Epithelial cell of esophagus (primary cell): ENCODE measurements at regions not wholly inside any gene's neighbourhood (a gene's known extent, or its start where the extent isn't known, plus 50 kb on each side); places are given as distances from the start of the nearest gene placed in this dataset.
"Not testable (repeated sequence)": the region's sequence is repeated elsewhere in the genome, so short reads cannot be mapped to it uniquely, and the experiment has no call there.

ENCODE experiments used
- DNase-seq: peaks from one replicate; pipeline ENCODE4 v3.0.0; 2010; ENCODE audit warnings: low read depth
- H3K4me3 ChIP-seq: 2 replicates; pipeline ENCODE4 v1.5.1; 2011; ENCODE audit warnings: mild to moderate bottlenecking, low read length, control low read depth
- TF ChIP-seq, protein P1 (sequence below): IDR thresholded peaks from 2 replicates; pipeline ENCODE4 v1.5.1; 2011; ENCODE audit warnings: low read depth, mild to moderate bottlenecking, low read length, control low read depth, inconsistent platforms; ENCODE audit not compliant: insufficient read depth; ENCODE audit errors: missing control alignments

DNA sequence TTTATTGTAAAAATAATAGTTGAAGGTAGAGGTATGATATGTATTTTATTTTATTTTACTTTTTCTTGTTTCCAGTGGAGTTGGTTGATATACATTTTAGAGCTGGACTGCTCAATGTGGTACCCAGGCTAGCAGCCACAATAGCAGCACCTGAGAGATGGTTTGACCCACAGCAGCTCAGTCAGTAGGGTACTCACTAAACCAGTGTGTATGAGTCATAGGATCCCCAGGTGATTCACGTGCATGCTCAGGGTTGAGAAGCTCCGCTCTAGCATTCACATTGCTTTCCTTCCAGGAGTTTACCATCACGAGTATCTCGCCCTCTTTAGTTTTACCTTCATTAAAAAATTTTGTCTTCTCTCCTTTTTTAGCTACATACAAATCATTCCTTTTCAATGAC, 96.0 kb upstream of the PAXBP1 start:
- TF ChIP-seq, protein P1, sequence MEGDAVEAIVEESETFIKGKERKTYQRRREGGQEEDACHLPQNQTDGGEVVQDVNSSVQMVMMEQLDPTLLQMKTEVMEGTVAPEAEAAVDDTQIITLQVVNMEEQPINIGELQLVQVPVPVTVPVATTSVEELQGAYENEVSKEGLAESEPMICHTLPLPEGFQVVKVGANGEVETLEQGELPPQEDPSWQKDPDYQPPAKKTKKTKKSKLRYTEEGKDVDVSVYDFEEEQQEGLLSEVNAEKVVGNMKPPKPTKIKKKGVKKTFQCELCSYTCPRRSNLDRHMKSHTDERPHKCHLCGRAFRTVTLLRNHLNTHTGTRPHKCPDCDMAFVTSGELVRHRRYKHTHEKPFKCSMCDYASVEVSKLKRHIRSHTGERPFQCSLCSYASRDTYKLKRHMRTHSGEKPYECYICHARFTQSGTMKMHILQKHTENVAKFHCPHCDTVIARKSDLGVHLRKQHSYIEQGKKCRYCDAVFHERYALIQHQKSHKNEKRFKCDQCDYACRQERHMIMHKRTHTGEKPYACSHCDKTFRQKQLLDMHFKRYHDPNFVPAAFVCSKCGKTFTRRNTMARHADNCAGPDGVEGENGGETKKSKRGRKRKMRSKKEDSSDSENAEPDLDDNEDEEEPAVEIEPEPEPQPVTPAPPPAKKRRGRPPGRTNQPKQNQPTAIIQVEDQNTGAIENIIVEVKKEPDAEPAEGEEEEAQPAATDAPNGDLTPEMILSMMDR = no peak
- peak; percentile 9 for DNase-seq
- H3K4me3 ChIP-seq = no peak overlapping the region

GRCh38 chr21:32868631-32869454, 97.3 kb upstream of the PAXBP1 start:
- no peak overlapping the region for H3K4me3 ChIP-seq
- TF ChIP-seq, protein P1 = no peak
- no peak for DNase-seq

GRCh38 chr21:32869459-32869858, 97.9 kb upstream of the PAXBP1 start:
- TF ChIP-seq, protein P1 = no peak
- no peak for DNase-seq
- no peak overlapping the region for H3K4me3 ChIP-seq

DNA sequence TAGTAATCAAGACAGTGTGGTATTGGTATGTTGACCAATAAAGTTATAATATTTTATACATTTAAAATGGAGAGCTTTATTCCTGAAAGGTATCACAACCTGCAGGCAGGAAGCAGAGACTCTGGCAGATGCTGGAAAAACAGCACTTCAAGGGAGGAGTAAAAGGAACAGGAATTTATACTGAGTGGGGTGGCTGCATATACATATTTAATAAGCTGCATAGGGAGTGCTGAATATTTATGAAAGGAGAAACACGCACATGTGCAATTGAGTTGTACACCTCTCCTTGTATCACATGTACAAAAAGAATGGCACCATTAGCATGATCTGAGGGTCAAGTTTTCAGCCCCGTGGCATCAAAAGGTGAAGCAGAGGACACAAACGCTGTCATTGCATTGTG, 104.9 kb upstream of the PAXBP1 start:
- TF ChIP-seq, protein P1 = no peak
- DNase-seq = no peak
- no peak overlapping the region for H3K4me3 ChIP-seq

GRCh38 chr21:32877888-32878287, 106.3 kb upstream of the PAXBP1 start:
- not testable (repeated sequence) for DNase-seq

DNA sequence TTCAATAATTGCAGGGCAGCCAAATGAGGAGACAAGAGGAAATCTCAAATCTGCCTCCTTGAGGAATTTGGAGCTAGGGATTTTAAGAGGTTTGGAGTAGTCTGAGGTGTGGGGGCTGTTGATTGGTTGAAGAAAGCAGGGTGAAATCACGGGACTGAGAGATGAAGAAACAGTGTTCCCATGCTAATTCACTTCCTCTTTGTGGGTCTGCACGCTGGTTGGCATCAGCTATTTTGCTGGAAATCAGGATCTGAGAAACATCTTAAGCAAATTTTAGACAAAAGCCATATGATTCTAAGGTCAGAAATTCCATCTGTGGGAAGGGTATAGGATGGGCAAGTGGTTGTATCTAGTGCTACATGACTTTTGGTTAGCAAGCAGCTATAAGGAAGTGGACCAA, 107.1 kb upstream of the PAXBP1 start:
- DNase-seq = no peak
- no peak overlapping the region for H3K4me3 ChIP-seq
- TF ChIP-seq, protein P1 = no peak

More at GRCh38 chr21:32877888-32878287, 106.3 kb upstream of the PAXBP1 start:
- not testable (repeated sequence) for H3K4me3 ChIP-seq

- no peak overlapping the region for H3K4me3 ChIP-seq
- TF ChIP-seq, protein P1 = no peak
- no peak for DNase-seq
Observed at GRCh38 chr21:32881458-32881857, 109.9 kb upstream of the PAXBP1 start.
